ENCODE measurements at regions not wholly inside any gene's neighbourhood (a gene's known extent, or its start where the extent isn't known, plus 50 kb on each side); places are given as distances from the start of the nearest gene placed in this dataset.

GRCh38 chr2:196224756-196225155, 53.4 kb upstream of the STK17B start:
- 81 to 84% methylated on average over 3 of the region's 3 CpGs for WGBS, 2 donors
- TF ChIP-seq POLR2A (IDR thresholded peaks at IDR 0.05) = no peak
- no peak for TF ChIP-seq CTCF (IDR thresholded peaks at IDR 0.05)

DNA sequence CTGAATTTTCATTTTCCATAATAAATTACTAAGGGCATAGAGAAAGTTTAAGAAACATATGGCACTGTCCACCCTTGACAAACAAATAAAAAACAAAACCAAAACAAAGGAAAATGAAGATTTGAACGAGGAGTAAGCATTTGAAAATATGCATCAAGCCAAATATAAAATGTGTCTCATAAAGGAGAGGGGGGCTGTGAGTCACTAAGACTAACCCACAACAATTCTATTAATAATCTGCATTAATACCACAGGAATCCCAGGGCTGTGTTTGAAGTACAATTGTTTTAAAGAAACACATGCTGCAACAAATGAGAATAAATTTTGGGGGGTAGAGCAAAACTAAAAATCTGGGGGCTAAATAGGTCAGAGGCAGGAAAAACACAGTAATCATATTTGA, 53.8 kb upstream of the STK17B start:
- Histone ChIP-seq H3K9me3 (no peaks in the 10 kb centered on the region), H3K4me1 (peaks cover 0 to 4% (median 3%) of the 10 kb centered on the region in 3 donors), H3K27ac (no peak overlapping the region), H3K36me3 (peaks cover 0 to 13% (median 0%) of the 10 kb centered on the region in 3 donors), H3K27me3 (no peaks in the 10 kb centered on the region), H3K4me3 (no peak overlapping the region)
- intact Hi-C loops (cut with DNase I) = no loop called here
- no peak for DNase-seq
- no peak for TF ChIP-seq POLR2A (IDR thresholded peaks at IDR 0.05)
- TF ChIP-seq CTCF (IDR thresholded peaks at IDR 0.05) = no peak
- 13 to 14% methylated on average over 1 of the region's 1 CpG for WGBS, 2 donors

More at GRCh38 chr2:196224756-196225155, 53.4 kb upstream of the STK17B start:
- H3K27me3 ChIP-seq = no peaks in the 10 kb centered on the region
- H3K27ac ChIP-seq = no peak overlapping the region
- no peaks in the 10 kb centered on the region for H3K9me3 ChIP-seq
- peaks cover 0 to 18% (median 0%) of the 10 kb centered on the region in 3 donors for H3K36me3 ChIP-seq
- H3K4me1 ChIP-seq = peaks cover 0 to 4% (median 3%) of the 10 kb centered on the region in 3 donors
- no peak overlapping the region for H3K4me3 ChIP-seq
- intact Hi-C loops (cut with DNase I) = no loop called here
- no peak for DNase-seq

- Histone ChIP-seq H3K9me3 (no peaks in the 10 kb centered on the region), H3K27me3 (no peaks in the 10 kb centered on the region), H3K4me3 (no peak overlapping the region), H3K36me3 (peaks cover 0 to 7% (median 0%) of the 10 kb centered on the region in 3 donors), H3K27ac (no peak overlapping the region), H3K4me1 (peaks cover under 1 to 7% (median 3%) of the 10 kb centered on the region in 3 donors)
- intact Hi-C loops (cut with DNase I) = no loop called here
- no peak for TF ChIP-seq CTCF (IDR thresholded peaks at IDR 0.05)
- TF ChIP-seq POLR2A (IDR thresholded peaks at IDR 0.05) = no peak
- no peak for DNase-seq
Observed at GRCh38 chr2:196226058-196226706, 54.8 kb upstream of the STK17B start.

DNA sequence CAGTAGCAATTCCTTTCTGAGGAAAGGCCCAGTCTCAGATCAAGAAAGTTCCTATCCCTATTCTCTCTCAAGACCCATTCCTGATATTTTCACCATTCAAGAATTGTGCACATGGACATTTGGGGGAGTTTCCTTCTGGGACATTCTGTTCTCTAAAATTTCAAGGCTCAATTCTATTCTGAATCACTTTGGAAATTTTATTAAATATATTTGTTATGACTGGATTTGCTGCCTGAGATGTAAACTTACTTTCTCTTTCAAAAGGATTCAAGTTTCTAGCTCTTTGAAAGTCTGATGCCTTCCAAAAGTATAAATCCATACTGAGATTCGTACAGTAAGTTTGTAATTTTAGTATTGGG, 55.3 kb upstream of the STK17B start:
- Histone ChIP-seq H3K9me3 (no peaks in the 10 kb centered on the region), H3K36me3 (peaks cover 0 to 5% (median 0%) of the 10 kb centered on the region in 3 donors), H3K4me3 (no peak overlapping the region), H3K27me3 (no peaks in the 10 kb centered on the region), H3K4me1 (peaks cover 3 to 12% (median 3%) of the 10 kb centered on the region in 3 donors), H3K27ac (no peak overlapping the region)
- no peak for DNase-seq
- TF ChIP-seq CTCF (IDR thresholded peaks at IDR 0.05) (no peak), POLR2A (IDR thresholded peaks at IDR 0.05) (no peak)
- intact Hi-C loops (cut with DNase I) = no loop called here
- 75 to 94% methylated on average over 1 of the region's 1 CpG for WGBS, 2 donors

- no peaks in the 10 kb centered on the region for H3K36me3 ChIP-seq
- WGBS, 2 donors = 55 to 62% methylated on average over 3 of the region's 3 CpGs
- no peak for DNase-seq
- TF ChIP-seq POLR2A (IDR thresholded peaks at IDR 0.05) (no peak), CTCF (IDR thresholded peaks at IDR 0.05) (no peak)
- no peaks in the 10 kb centered on the region for H3K27me3 ChIP-seq
- H3K4me1 ChIP-seq = peaks cover 20 to 35% (median 22%) of the 10 kb centered on the region in 3 donors
- intact Hi-C loops (cut with DNase I) = no loop called here
- H3K27ac ChIP-seq = no peak overlapping the region
- H3K9me3 ChIP-seq = no peaks in the 10 kb centered on the region
- H3K4me3 ChIP-seq = no peak overlapping the region
Observed at GRCh38 chr2:196229013-196229412, 57.6 kb upstream of the STK17B start.
